Peyer's patch (tissue), 4 donors: ENCODE measurements at regions not wholly inside any gene's neighbourhood (a gene's known extent, or its start where the extent isn't known, plus 50 kb on each side); places are given as distances from the start of the nearest gene placed in this dataset.

Source experiments
- DNase-seq, 3 donors: peaks; one replicate each; pipeline ENCODE4 v3.0.0-alpha.2; 2017 to 2019
- H3K27ac ChIP-seq, 4 donors: fragments of 200-600 bp; sonication (generic); one replicate each; pipeline ENCODE4 v1.5.1; 2016 to 2019
- H3K27me3 ChIP-seq, 2 donors: fragments of 200-600 bp; sonication (generic); one replicate each; pipeline ENCODE4 v1.5.1; 2019
- H3K36me3 ChIP-seq, 3 donors: fragments of 200-600 bp; sonication (generic); one replicate each; pipeline ENCODE4 v1.5.1; 2016 to 2019
- H3K4me1 ChIP-seq, 4 donors: fragments of 200-600 bp; sonication (generic); one replicate each; pipeline ENCODE4 v1.5.1; 2016 to 2019
- H3K4me3 ChIP-seq, 4 donors: fragments of 200-600 bp; sonication (generic); 1 replicate in 3 of 4; 2 replicates in 1 of 4; pipeline ENCODE4 v1.5.1; 2016 to 2019; ENCODE audit warnings: mild to moderate bottlenecking in 1 of 4
- H3K9me3 ChIP-seq, 4 donors: fragments of 200-600 bp; sonication (generic); one replicate each; pipeline ENCODE4 v1.5.1; 2016 to 2019; ENCODE audit warnings: mild to moderate bottlenecking in 1 of 4
- POLR2A ChIP-seq, 2 donors: fragments of 450-650 bp; IDR thresholded peaks; one replicate each; pipeline ENCODE4 v1.5.1; 2017; ENCODE audit warnings: antibody characterized with exemption in 2 of 2, mild to moderate bottlenecking in 2 of 2, moderate library complexity in 2 of 2
- TF ChIP-seq, protein P1 (sequence below), 6 experiments: fragments of 450-650 bp in 4 of 6; fragments of 200-600 bp in 2 of 6; sonication (generic) in 1 of 6; IDR thresholded peaks; one replicate each; pipeline ENCODE4 v1.5.1; 2017 to 2019; ENCODE audit warnings: antibody characterized with exemption in 6 of 6, mild to moderate bottlenecking in 3 of 6, moderate library complexity in 1 of 6

- Histone ChIP-seq H3K9me3 (no peaks in the 10 kb centered on the region), H3K4me1 (no peaks in the 10 kb centered on the region), H3K36me3 (no peaks in the 10 kb centered on the region), H3K27me3 (no peaks in the 10 kb centered on the region), H3K27ac (no peak overlapping the region), H3K4me3 (no peak overlapping the region)
- no peak for DNase-seq
- TF ChIP-seq POLR2A (IDR thresholded peaks at IDR 0.05): no peak
- TF ChIP-seq, protein P1, sequence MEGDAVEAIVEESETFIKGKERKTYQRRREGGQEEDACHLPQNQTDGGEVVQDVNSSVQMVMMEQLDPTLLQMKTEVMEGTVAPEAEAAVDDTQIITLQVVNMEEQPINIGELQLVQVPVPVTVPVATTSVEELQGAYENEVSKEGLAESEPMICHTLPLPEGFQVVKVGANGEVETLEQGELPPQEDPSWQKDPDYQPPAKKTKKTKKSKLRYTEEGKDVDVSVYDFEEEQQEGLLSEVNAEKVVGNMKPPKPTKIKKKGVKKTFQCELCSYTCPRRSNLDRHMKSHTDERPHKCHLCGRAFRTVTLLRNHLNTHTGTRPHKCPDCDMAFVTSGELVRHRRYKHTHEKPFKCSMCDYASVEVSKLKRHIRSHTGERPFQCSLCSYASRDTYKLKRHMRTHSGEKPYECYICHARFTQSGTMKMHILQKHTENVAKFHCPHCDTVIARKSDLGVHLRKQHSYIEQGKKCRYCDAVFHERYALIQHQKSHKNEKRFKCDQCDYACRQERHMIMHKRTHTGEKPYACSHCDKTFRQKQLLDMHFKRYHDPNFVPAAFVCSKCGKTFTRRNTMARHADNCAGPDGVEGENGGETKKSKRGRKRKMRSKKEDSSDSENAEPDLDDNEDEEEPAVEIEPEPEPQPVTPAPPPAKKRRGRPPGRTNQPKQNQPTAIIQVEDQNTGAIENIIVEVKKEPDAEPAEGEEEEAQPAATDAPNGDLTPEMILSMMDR (IDR thresholded peaks at IDR 0.05): no peak
These were observed 101.0 kb upstream of the DNAJC10 start for GRCh38 chr2:182615036-182615435.

GRCh38 chr2:182616471-182617393 lies 99.3 kb upstream of the DNAJC10 start:
- Histone ChIP-seq H3K27me3 (no peaks in the 10 kb centered on the region), H3K9me3 (no peaks in the 10 kb centered on the region), H3K27ac (no peak overlapping the region), H3K4me3 (no peak overlapping the region), H3K36me3 (no peaks in the 10 kb centered on the region), H3K4me1 (no peaks in the 10 kb centered on the region)
- TF ChIP-seq POLR2A (IDR thresholded peaks at IDR 0.05): no peak
- TF ChIP-seq, protein P1 (IDR thresholded peaks at IDR 0.05): no peak
- no peak for DNase-seq

DNA sequence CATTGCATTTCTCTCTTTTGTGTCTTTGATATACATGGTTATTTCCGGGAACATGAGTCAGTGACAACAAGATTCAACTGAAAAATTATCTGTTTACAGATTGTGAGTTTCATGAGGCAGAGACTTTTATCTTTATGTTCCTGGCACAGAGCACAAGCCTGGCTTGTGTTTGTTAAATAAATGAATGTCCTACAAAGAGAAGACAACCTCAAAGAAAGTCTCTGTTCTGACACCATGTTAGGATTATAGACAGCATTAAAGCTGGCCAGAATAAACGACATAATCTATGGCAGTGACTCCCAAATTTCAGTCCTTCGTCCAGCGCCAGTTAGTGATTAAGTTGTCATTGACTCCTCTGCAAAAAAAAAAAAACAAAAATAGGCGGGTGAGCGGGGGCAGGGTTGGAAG lies 97.4 kb upstream of the DNAJC10 start:
- H3K27me3 ChIP-seq: no peaks in the 10 kb centered on the region
- no peak overlapping the region for H3K27ac ChIP-seq
- no peaks in the 10 kb centered on the region for H3K4me1 ChIP-seq
- TF ChIP-seq POLR2A (IDR thresholded peaks at IDR 0.05): no peak
- H3K36me3 ChIP-seq: no peaks in the 10 kb centered on the region
- DNase-seq: no peak
- H3K9me3 ChIP-seq: no peaks in the 10 kb centered on the region
- no peak overlapping the region for H3K4me3 ChIP-seq

- DNase-seq: no peak
- Histone ChIP-seq H3K4me1 (no peaks in the 10 kb centered on the region), H3K9me3 (no peaks in the 10 kb centered on the region), H3K27me3 (no peaks in the 10 kb centered on the region), H3K27ac (no peak overlapping the region), H3K36me3 (no peaks in the 10 kb centered on the region), H3K4me3 (no peak overlapping the region)
- TF ChIP-seq POLR2A (IDR thresholded peaks at IDR 0.05): no peak
- TF ChIP-seq, protein P1 (IDR thresholded peaks at IDR 0.05): no peak
These were observed 96.8 kb upstream of the DNAJC10 start for GRCh38 chr2:182619276-182619675.

DNA sequence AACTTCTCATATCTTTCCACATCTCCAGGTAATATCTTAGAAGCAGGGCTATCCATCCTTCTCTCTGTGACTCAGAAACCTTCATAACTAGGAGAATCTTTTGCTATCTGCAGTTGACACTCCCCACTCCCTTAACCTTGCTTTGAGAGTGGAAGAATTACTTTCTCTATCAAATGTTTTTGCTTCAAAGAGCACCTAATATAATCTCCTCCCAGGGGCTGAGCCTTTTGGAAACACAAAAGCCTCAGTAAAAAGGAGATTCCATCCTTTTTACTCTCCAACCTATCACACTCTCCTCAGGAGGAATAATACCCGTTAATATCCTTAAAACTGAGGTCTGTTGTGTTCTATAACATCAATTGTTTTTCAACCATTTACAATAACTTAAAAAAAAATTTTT lies 94.9 kb upstream of the DNAJC10 start:
- no peaks in the 10 kb centered on the region for H3K27me3 ChIP-seq
- no peaks in the 10 kb centered on the region for H3K36me3 ChIP-seq
- TF ChIP-seq, protein P1 (IDR thresholded peaks at IDR 0.05): no peak
- no peak for TF ChIP-seq POLR2A (IDR thresholded peaks at IDR 0.05)
- no peak overlapping the region for H3K27ac ChIP-seq
- H3K4me3 ChIP-seq: no peak overlapping the region
- H3K9me3 ChIP-seq: no peaks in the 10 kb centered on the region
- DNase-seq: no peak
- no peaks in the 10 kb centered on the region for H3K4me1 ChIP-seq

DNA sequence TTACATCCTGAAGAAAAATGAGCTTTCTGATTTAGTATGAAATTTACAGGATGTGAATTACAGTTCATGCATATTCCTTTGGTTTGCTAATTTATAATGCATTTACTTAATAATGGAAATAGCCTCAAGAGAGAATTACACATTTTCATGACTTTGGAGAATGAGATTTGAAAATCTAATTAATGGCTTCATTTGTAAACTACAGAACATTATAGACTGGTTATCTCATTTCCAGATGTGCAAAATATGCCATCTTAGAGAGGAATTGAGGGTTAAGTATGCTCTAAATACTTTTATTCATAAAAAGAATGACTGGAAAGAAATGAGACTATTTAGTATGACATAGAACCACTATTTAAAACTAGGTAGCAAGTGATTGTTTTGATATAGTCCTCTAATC lies 94.2 kb upstream of the DNAJC10 start:
- no peaks in the 10 kb centered on the region for H3K27me3 ChIP-seq
- TF ChIP-seq POLR2A (IDR thresholded peaks at IDR 0.05): no peak
- TF ChIP-seq, protein P1 (IDR thresholded peaks at IDR 0.05): no peak

More for the DNA sequence above, 94.2 kb upstream of the DNAJC10 start:
- Histone ChIP-seq H3K4me3 (no peak overlapping the region), H3K4me1 (no peaks in the 10 kb centered on the region), H3K9me3 (no peaks in the 10 kb centered on the region), H3K27ac (no peak overlapping the region), H3K36me3 (no peaks in the 10 kb centered on the region)
- DNase-seq: no peak
